HG02973 (cell line): ENCODE measurements at regions not wholly inside any gene's neighbourhood (a gene's known extent, or its start where the extent isn't known, plus 50 kb on each side); places are given as distances from the start of the nearest gene placed in this dataset.
"Not testable (repeated sequence)": the region's sequence is repeated elsewhere in the genome, so short reads cannot be mapped to it uniquely, and the experiment has no call there.

Experiments
- ATAC-seq: cut with Tn5 transposase; IDR thresholded peaks from one replicate; pipeline ENCODE4 v1.9.1; 2021; ENCODE audit warnings: moderate library complexity; ENCODE audit not compliant: unreplicated experiment

DNA sequence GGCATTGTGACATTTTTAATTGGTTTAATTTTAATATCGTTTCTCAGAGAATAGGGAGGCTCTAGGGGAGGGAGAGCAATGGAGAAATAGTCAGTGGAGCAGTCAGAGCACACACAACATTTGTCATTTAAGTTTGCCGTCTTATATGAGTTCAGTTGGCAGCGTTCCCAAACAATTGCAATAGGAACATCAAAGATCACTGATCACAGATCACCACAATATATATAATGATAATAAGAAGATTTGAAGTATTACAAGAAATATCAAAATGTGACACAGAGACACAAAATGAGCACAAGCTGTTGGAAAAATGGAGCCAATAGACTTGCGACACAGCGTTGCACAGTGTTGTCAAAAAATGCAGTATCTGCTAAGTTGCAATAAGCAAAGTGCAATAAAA is 303.7 kb downstream of the CDH19 start:
- ATAC-seq, result no peak

DNA sequence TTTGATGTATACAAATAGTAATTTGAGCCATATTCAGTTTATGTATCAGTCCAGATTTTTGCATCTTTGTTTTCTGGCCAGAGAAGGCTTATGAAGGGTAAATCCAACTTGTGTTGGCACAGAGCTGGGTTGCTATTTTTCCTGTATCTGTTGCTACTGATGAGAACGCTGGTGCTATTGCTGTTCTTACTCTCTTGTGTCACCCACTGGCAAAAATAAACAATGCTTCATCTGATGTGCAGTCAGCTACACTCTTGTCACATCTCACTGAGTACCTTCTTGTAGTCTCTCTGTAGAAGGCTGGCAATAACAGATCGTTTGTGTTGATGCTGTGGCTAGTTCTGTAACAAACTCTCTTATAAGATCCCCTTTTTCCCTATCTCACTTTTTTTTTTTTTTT is 323.4 kb downstream of the CDH19 start:
- ATAC-seq, result no peak

DNA sequence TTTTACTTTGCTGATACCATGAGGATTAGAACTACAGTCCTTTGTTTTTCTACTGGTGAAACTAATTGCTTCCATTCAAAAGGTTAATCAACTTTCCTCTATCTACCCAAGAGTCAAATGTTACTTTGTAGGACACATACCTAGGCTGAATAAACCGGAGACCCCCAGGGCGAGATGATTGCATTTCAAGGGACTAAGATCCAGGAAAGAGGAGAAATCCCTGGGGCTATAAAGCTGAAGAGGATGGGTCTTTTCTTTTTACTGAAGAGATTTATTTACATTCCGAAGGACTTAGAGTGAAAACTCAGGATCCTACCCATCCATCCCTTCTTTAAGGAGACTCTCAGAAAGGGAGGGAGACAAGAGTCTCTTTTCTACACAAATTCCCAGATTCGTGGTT is 331.9 kb downstream of the CDH19 start:
- ATAC-seq, result no peak

DNA sequence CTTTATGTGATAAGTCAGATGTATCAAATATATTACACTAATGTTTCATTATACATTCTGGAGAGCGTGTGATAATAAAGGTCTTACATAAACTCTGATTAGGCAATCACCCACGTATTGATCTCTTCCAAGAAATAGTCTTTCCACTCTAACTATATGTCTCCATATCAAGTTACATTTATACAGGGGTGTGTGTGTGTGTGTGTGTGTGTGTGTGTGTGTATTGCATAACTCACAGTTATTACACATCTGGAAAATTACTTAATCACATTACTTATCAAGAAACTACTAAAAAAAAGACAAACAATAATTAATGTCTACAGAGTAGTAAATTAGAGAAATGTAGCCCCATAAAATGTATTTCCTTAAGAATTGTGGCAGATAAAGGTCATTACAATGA is 339.8 kb downstream of the CDH19 start:
- no peak for ATAC-seq

DNA sequence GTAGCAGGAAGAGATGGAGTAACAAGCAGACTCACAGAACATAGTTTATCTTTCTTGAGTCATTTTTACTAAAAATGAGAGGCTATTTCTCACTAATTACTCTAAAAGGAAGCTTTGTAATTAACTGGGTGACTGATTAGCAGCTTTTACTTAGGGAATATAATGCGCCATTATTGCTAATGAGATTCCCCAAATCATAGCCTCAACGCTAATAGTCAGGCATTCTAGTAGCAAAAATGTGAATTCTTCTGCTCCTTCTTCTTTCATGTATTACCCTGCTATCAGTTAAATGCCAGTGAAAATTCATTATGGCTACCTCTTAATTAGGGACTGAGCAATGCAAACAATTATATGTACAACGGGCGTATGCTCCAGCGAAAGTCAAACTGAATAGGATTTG is 349.8 kb downstream of the CDH19 start:
- ATAC-seq, result no peak

DNA sequence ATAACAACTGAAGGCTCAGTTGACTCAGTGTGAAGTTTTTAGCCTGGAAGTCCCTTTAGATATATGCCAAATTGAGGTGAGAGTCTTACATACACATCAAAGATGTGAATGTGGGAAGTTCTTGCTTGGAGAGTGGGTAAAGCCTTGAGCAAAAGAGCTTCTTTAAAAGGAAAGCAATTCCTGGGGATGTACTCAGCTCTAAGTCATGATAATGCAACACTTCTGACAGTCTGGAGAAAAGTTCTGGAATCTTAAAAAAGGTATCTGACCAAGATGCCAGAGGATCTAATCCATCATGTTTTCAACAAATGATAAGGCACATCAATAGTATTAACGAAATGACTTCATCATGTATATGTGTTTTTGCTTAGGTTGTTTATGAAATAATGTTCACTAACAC is 351.2 kb downstream of the CDH19 start:
- ATAC-seq, result no peak

DNA sequence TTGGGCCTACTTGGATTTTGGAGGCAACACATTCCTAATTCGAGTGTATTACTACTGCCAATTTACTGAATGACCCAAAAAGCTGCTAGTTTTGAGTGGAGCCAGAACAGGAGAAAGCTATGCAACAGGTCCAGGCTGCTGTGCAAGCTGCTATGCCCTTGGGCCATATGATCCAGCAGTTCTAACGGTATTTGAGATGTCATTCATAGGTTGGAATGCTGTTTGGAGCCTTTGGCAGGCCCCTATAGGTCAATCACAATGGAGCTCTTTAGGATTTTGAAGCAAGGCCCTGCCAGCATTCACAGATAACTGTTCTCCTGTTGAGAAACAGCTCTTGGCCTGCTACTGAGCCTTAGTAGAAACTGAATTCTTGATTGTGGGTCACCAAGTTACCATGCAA is 368.7 kb downstream of the CDH19 start:
- ATAC-seq, result no peak

DNA sequence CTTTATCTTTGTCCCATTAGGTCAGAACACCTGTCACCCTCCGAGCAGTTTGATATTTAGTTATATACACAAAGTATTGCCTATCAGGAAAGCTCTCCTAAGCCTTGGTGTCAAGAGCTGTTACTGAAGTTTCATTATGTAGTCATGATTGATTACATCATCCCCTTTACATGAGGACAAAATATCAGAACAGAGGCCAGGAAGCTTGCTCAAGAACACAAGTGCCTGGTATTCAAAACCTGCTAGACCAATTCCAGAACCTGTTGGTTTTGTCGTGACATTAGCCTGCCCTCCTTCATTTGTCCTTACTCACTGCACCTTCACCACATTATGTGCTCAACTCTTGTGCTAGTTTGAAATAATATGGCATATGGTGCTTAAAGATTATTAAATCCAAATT is 377.1 kb downstream of the CDH19 start:
- no peak for ATAC-seq

DNA sequence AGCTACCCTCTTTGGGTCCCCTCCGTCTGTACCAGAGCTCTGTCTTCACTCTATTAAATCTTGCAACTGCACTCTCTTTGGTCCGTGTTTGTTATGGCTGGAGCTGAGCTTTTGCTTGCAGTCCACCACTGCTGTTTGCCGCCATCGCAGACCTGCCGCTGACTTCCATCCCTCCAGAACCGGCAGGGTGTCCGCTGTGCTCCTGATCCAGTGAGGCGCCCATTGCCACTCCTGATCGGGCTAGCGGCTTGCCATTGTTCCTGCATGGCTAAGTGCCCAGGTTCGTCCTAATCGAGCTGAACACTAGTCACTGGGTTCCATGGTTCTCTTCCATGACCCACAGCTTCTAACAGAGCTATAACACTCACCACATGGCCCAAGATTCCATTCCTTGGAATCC is 380.6 kb downstream of the CDH19 start:
- not testable (repeated sequence) for ATAC-seq

DNA sequence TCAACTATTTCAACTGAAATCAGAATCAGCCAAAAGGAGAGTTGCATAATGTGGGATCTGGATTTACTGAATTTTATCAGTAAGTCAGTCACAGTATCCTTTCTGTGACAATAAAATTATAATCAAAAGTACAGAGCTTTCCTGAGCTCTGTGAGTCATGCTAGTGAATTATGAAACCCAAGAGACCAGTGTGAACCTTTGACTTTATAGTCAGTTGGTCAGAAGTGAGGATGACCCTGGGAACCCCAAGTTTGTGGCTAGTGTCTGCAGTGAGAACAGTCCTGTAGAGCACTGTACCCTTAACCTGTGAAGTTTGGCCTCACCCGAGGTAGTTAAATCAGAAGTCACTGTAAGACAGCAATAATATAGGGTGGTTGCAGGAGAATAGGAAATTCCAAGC is 381.7 kb downstream of the CDH19 start:
- no peak for ATAC-seq

DNA sequence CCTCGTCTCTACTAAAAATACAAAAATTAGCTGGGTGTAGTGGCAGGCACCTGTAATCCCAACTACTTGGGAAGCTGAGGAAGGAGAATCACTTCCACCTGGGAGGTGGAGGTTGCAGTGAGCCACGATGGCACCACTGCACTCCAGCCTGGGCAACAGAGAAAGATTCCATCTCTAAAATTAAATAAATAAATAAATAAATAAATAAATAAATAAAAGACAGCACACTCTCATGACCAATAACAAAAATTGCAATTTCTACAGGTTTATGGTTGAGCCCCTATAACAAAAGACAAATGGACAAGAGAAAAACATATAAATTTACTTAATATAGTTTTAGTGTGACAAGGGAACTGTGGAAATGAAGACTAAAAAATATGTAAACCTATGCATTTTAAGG is 384.1 kb downstream of the CDH19 start:
- no peak for ATAC-seq

DNA sequence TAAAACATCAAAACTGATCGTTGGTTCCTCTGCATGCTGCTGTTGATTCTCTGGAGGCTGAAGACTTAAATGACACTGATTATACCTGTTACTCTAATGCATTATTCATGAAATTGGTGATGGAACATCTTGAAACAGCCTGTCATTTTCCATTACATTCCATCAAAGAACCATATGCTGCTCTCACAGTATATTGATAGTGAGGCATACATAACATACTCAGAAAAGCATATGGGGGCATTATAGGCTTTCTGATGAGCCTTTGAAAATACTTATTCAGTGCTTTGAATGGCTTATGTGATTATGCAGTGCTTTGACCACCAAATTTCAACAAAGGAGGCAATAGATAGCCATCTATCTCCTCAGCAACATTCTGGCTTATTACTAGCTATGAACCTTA is 392.1 kb downstream of the CDH19 start:
- ATAC-seq, result no peak

DNA sequence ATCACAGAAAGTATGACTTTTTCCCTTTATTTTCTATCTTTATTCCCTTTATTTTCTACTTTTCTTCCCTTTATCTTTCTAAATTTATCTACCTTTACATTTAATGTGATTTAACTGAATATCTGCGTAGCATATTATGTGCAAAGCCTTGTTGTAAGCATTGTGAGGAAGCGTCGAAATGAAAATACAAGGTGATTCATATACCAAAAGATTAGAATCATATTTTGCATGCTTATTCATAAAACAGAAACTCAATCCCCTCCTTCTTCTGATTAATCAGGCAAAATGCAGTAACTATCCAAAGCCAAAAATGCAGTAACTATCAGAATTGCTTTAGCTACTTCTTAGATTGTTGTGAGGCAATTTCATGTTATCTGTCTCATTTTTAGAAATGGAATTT is 393.0 kb downstream of the CDH19 start:
- ATAC-seq, result no peak

DNA sequence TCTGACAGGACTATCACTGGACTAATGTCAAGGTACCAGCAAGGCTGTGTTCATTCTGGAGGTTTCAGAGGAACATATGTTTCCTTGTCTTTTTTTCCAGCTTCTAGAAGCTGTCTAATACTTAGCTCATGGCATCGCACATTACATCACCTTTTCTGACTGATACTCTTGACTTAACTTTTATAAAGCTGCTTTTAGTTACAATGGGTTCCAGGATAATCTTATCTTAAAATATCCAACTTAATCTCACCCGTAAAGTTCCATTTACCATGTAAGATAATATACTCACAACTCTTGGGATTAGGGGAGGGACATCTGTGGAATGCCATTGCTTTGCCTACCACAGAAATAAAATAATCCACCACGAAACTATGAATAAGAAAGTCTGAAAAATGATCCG is 394.2 kb downstream of the CDH19 start:
- ATAC-seq, result no peak

DNA sequence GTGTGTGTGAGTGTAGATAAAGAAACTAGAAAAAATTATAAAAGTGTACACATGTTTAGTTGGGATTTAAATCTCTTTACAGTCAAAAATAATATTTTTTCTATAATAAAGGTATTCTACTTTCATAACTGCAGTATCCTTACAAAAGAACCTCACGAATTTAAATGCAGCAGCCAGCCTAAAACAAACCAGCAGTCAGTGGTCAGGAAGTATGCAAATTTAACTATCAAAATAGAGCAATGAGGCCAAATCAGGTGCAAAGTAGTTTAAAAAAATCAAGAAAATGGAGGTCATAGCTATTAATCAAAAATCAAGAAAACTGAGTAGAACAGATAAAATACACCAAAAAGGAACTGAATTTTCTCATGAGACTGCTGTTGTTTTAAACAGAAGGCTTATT is 407.1 kb downstream of the CDH19 start:
- ATAC-seq, result no peak

DNA sequence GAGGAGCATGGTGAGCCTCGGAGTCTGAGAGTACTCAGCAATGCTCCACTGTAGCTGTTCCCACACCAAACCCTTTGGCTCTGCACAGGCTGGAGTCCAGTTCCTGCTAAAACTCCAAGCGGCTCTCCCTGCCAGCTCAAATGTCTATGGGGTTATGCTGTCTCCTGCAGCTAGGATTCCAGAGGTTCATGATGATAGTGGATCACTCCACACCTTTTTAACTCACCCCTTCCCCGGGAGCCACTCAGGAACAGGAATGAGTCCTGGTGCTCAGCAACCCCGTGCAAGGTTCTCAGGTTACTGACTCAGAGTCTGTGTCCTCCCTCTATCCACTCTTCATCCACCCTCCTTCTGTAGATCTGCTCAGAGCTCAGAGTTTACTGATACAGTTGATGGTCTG is 410.0 kb downstream of the CDH19 start:
- no peak for ATAC-seq

DNA sequence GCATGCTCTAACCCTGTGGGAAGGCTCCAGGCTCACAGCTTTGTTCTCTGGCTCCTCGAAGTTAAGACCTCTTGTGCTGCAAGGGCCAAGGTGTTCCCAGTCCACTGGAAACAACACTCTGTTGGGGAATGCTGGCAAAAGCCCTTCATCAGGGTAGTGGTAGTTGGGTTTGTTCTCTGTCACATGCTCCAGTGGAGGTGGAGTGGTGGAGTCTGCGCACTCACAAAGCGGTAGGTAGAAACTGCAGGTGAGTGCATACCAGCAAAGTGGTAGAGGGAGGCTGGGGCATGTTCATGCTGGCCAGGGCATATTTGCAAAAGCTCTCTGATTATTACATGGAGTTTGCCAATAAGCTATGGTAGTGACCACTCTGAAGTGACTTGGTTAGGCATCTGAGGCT is 410.5 kb downstream of the CDH19 start:
- ATAC-seq, result no peak

DNA sequence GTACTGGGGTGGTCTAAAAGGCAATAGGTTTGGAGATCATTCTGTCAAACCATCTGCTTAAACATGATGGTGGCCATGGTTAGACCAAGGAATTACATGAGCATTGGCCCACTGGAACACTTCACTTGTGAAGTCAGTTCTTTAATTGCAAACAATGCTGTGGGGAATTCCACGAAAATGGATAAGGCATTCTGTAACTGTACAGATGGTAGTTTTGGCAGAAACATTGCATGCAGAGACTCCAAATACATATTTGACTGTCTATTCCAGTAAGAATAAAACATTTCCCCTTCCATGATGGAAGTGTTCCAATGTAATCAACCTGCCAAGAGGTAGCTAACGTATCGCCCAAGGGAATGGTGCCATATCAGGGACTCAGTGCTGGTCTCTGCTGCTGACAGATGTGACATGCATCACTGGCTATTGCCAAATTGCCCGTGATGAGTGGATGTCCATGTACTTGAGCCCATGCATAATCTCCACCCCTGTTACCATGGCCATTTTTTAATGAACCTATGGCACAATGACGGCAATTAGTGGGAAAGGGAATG is 417.9 kb downstream of the CDH7 start:
- no peak for ATAC-seq

DNA sequence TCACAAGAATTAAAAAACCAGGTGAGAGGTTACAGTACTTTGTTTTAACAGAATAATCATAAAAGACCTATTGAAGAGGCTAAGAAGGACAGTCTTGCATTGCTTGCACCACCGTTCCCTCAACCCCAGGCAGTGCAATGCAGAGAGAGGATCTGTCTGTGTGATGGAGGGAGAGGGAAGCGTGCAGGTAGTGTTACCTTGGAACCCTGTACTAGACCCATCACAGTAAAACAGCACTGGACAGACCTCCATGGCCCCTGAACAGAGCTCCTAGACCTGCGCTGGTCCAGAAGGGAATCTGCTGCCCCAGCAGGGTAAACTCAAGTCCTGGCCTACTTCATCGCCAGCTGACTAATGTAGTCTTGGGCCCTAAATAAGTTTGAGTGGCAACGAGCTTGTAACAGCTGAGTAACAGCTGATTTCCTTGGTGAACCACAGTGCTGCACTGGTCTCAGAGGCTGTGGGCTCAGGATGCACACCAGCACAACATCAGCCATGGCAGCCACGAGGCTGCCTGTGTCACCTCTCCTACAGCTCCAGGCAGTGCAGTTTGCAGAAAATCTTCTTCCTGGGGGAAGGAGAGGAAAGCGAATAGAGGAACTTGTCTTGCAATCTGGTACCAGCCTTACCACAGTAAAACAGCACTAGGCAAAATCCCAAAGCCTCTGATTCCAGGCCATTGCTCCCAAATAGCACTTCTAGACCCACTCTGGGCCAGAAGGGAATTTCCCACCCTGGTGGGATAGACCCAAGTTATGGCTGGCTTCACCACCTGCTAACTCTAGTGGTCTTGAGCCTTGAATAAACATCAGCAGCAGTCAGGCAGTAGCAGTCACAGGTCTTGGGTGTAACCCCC is 417.2 kb downstream of the CDH7 start:
- ATAC-seq, result no peak

DNA sequence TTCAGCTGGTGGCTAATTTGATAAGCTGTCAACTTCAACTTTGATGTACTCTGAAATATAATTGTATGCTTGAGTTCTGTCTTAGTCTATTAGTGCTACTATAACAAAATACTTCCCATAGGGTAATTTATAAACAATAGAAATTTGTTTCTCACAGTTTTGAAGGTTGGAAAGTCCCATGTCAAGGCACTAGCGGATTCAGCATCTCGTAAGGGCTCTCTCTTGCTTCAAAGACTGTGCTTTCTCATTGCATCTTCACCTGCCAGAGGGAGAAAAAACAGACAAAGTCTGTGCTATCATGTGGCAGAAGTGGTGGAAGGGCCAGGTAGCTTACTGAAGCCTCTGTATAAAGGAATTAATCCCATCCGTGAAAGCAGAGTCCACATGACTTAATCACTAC is 409.2 kb downstream of the CDH7 start:
- ATAC-seq, result no peak

DNA sequence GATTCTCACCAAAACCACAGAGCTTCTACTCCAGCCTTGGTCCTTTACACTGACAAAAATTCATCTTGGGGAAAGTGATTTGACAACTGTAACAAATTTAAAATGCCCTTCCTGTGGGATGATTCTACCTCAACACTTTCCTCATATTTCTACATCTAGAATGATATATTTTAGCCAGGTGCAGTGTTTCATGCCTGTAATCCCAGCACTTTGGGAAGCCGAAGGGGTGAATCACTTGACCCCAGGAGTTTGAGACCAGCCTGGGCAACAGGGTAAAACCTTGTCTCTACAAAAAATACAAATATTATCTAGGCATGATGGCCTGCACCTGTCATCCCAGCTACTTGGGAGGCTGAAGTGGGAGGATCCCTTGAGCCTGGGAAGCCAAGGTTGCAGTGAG is 408.6 kb downstream of the CDH7 start:
- ATAC-seq, result no peak

DNA sequence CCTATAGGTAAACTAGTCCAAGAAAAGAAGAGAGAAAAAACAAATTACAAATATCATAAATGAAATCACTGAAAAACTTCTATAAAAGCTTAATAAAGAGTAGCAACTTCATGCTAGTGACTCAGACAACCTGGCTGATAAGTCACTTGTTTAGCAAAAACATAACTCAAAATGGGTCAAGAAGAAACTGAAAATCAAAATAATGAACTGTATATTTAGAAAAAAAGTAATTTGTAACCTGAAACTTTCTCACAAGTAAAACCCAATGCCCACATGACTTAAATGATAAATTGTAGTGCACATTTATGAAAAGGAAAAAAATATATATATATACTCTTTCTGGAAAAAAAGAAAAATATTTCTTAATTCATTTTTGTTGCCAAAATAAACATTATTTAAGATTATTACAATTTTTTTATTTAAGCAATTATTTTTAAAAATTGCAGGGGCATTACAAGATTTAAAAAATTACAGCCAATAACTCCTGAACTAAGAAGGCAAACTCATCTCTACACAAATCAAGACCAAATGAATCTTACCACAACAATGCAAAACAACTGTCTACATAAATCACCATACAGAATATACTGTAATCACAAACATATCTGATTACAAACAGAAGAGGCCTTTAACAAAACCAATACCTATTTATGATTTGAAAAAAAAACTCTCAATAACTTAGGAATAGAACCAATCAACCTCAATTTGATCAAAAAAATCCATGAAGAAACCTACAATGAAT is 406.3 kb downstream of the CDH7 start:
- ATAC-seq, result peak; percentile 84
